Activated CD8-positive, alpha-beta T cell treated with anti-CD3 and anti-CD28 coated beads for 36 hours (primary cell): ENCODE measurements at regions not wholly inside any gene's neighbourhood (a gene's known extent, or its start where the extent isn't known, plus 50 kb on each side); places are given as distances from the start of the nearest gene placed in this dataset.

Experiments used
- ATAC-seq: fragments of 200-7000 bp; cut with Tn5 transposase; one replicate; pipeline ENCODE4 v1.10.0; 2021; ENCODE audit warnings: mild to moderate bottlenecking, moderate library complexity
- CTCF ChIA-PET: fragments of 350-600 bp; sonication (Branson Sonifier 250); formaldehyde crosslinking; loops from one replicate; lab custom pipeline; 2021; ENCODE audit warnings: antibody characterized with exemption; lab: Charles Lee
- POLR2A ChIA-PET: fragments of 350-600 bp; sonication (Branson Sonifier 250); formaldehyde crosslinking; loops from one replicate; lab custom pipeline; 2021; ENCODE audit warnings: antibody characterized with exemption; lab: Charles Lee
- DNase-seq: peaks from one replicate; pipeline ENCODE4 v3.0.0-alpha.2; 2020
- H3K27ac Mint-ChIP-seq: one replicate; pipeline ENCODE4 v1.8.0; 2021; ENCODE audit warnings: mild to moderate bottlenecking, mixed read lengths
- H3K27me3 Mint-ChIP-seq: one replicate; pipeline ENCODE4 v1.8.0; 2021; ENCODE audit warnings: mixed read lengths
- H3K36me3 Mint-ChIP-seq: one replicate; pipeline ENCODE4 v1.8.0; 2021; ENCODE audit warnings: low read depth, mixed read lengths
- H3K4me1 Mint-ChIP-seq: one replicate; pipeline ENCODE4 v1.8.0; 2021; ENCODE audit warnings: low read depth, mixed read lengths
- H3K4me3 Mint-ChIP-seq: one replicate; pipeline ENCODE4 v1.8.0; 2021; ENCODE audit warnings: mild to moderate bottlenecking, moderate library complexity, mixed read lengths
- H3K9me3 Mint-ChIP-seq: one replicate; pipeline ENCODE4 v1.8.0; 2021; ENCODE audit warnings: mixed read lengths
- CTCF ChIP-seq: fragments of 200-600 bp; IDR thresholded peaks from one replicate; pipeline ENCODE4 v1.8.0; 2022; ENCODE audit warnings: antibody characterized with exemption, mild to moderate bottlenecking
- intact Hi-C: fragments of 100-400 bp; cut with micrococcal nuclease; formaldehyde crosslinking; loops from one replicate; pipeline ENCODE4 v1.10.0; 2022

GRCh38 chr4:187547316-187547715, 448.3 kb upstream of the ZFP42 start:
- no peak for ATAC-seq
- ChIA-PET CTCF (no interaction called here), POLR2A (no interaction called here)

GRCh38 chr4:187550256-187550950, 445.2 kb upstream of the ZFP42 start:
- no peak for ATAC-seq
- no peak for DNase-seq
- H3K4me3 Mint-ChIP-seq: no peak overlapping the region
- H3K36me3 Mint-ChIP-seq: no peaks in the 10 kb centered on the region
- TF ChIP-seq CTCF: no peak
- H3K9me3 Mint-ChIP-seq: peaks cover 12% of the 10 kb centered on the region
- H3K27ac Mint-ChIP-seq: no peak overlapping the region
- POLR2A ChIA-PET: no interaction called here
- intact Hi-C loops: no loop called here
- H3K4me1 Mint-ChIP-seq: no peaks in the 10 kb centered on the region
- CTCF ChIA-PET: no interaction called here
- no peaks in the 10 kb centered on the region for H3K27me3 Mint-ChIP-seq

More at GRCh38 chr4:187547316-187547715, 448.3 kb upstream of the ZFP42 start:
- Mint-ChIP-seq H3K9me3 (peaks cover 15% of the 10 kb centered on the region), H3K4me3 (no peak overlapping the region), H3K27me3 (no peaks in the 10 kb centered on the region), H3K4me1 (no peaks in the 10 kb centered on the region), H3K27ac (no peak overlapping the region), H3K36me3 (no peaks in the 10 kb centered on the region)
- no peak for DNase-seq
- TF ChIP-seq CTCF: no peak
- intact Hi-C loops: no loop called here

GRCh38 chr4:187552781-187553180, 442.8 kb upstream of the ZFP42 start:
- ChIA-PET POLR2A (no interaction called here), CTCF (no interaction called here)
- H3K4me1 Mint-ChIP-seq: no peaks in the 10 kb centered on the region
- DNase-seq: no peak
- no peak overlapping the region for H3K27ac Mint-ChIP-seq
- no peak for ATAC-seq
- peaks cover 10% of the 10 kb centered on the region for H3K9me3 Mint-ChIP-seq
- no peaks in the 10 kb centered on the region for H3K27me3 Mint-ChIP-seq
- no peaks in the 10 kb centered on the region for H3K36me3 Mint-ChIP-seq
- intact Hi-C loops: no loop called here
- TF ChIP-seq CTCF: no peak
- H3K4me3 Mint-ChIP-seq: no peak overlapping the region

- no peak for TF ChIP-seq CTCF
- CTCF ChIA-PET: no interaction called here
- no peak overlapping the region for H3K27ac Mint-ChIP-seq
These were observed 440.4 kb upstream of the ZFP42 start for GRCh38 chr4:187555174-187555573.

GRCh38 chr4:187558391-187558790, 437.2 kb upstream of the ZFP42 start:
- Mint-ChIP-seq H3K36me3 (no peaks in the 10 kb centered on the region), H3K9me3 (peaks cover 5% of the 10 kb centered on the region), H3K27me3 (no peaks in the 10 kb centered on the region), H3K27ac (no peak overlapping the region), H3K4me1 (no peaks in the 10 kb centered on the region), H3K4me3 (no peak overlapping the region)
- no peak for TF ChIP-seq CTCF
- no peak for ATAC-seq
- intact Hi-C loops: no loop called here
- no peak for DNase-seq
- ChIA-PET POLR2A (no interaction called here), CTCF (no interaction called here)

More at GRCh38 chr4:187555174-187555573, 440.4 kb upstream of the ZFP42 start:
- H3K4me3 Mint-ChIP-seq: no peak overlapping the region
- no peaks in the 10 kb centered on the region for H3K4me1 Mint-ChIP-seq
- intact Hi-C loops: no loop called here
- no peaks in the 10 kb centered on the region for H3K36me3 Mint-ChIP-seq
- ATAC-seq (no peak), DNase-seq (no peak)
- H3K27me3 Mint-ChIP-seq: no peaks in the 10 kb centered on the region
- POLR2A ChIA-PET: no interaction called here
- peaks cover 8% of the 10 kb centered on the region for H3K9me3 Mint-ChIP-seq
